A673 (cell line): ENCODE measurements at regions not wholly inside any gene's neighbourhood (a gene's known extent, or its start where the extent isn't known, plus 50 kb on each side); places are given as distances from the start of the nearest gene placed in this dataset.

Experiments
- BruUV-seq: library from RNA; stranded (reverse); fragments of 400-500 nt; replicated peaks from 2 replicates; lab custom pipeline; 2021; lab: Mats Ljungman, UMichigan
- CTCF ChIA-PET: fragments of 300-600 bp; sonication (Branson Sonifier 250); formaldehyde crosslinking; loops from one replicate; lab custom pipeline; 2022; ENCODE audit warnings: antibody characterized with exemption; lab: Charles Lee
- POLR2A ChIA-PET: fragments of 300-600 bp; sonication (Branson Sonifier 250); formaldehyde crosslinking; loops from one replicate; lab custom pipeline; 2022; ENCODE audit warnings: antibody characterized with exemption; ENCODE audit not compliant: low non-redundant PET; lab: Charles Lee
- DNase-seq: peaks from one replicate; pipeline ENCODE4 v3.0.0-alpha.2; 2015; ENCODE audit warnings: low spot score
- H3K27ac ChIP-seq: fragments of 200-600 bp; sonication (generic); 2 replicates; pipeline ENCODE4 v1.5.1; 2016; ENCODE audit warnings: mixed run types, low read depth, mild to moderate bottlenecking, mixed read lengths, antibody characterized with exemption, low read length; ENCODE audit not compliant: poor library complexity, severe bottlenecking
- H3K27me3 ChIP-seq: fragments of 200-600 bp; sonication (generic); replicated peaks from 2 replicates; pipeline ENCODE4 v1.6.1; 2017; ENCODE audit warnings: mixed run types, low read depth, mild to moderate bottlenecking, mixed read lengths, antibody characterized with exemption, low read length; ENCODE audit not compliant: insufficient read depth, poor library complexity
- H3K36me3 ChIP-seq: fragments of 200-600 bp; sonication (generic); 2 replicates; pipeline ENCODE4 v1.6.1; 2016; ENCODE audit warnings: mixed run types, mild to moderate bottlenecking, mixed read lengths, antibody characterized with exemption, low read length; ENCODE audit not compliant: insufficient read depth, poor library complexity, severe bottlenecking
- H3K4me1 ChIP-seq: fragments of 200-600 bp; sonication (generic); 2 replicates; pipeline ENCODE4 v1.6.1; 2017; ENCODE audit warnings: mixed run types, mild to moderate bottlenecking, mixed read lengths, antibody characterized with exemption, low read length; ENCODE audit not compliant: insufficient read depth, poor library complexity, severe bottlenecking
- H3K4me3 ChIP-seq: fragments of 200-600 bp; sonication (generic); 2 replicates; pipeline ENCODE4 v1.5.1; 2016; ENCODE audit warnings: low read depth, mixed run types, mild to moderate bottlenecking, mixed read lengths, low read length; ENCODE audit not compliant: poor library complexity, severe bottlenecking
- H3K9me3 ChIP-seq: fragments of 200-600 bp; sonication (generic); 2 replicates; pipeline ENCODE4 v1.6.1; 2016; ENCODE audit warnings: mixed run types, low read depth, mild to moderate bottlenecking, mixed read lengths, antibody characterized with exemption, low read length; ENCODE audit not compliant: poor library complexity, severe bottlenecking
- EZH2 ChIP-seq: fragments of 200-600 bp; sonication (generic); IDR thresholded peaks from 2 replicates; pipeline ENCODE4 v1.6.1; 2017; ENCODE audit warnings: borderline replicate concordance, low read depth, mild to moderate bottlenecking, mixed read lengths, antibody characterized with exemption, low read length; ENCODE audit not compliant: poor library complexity, severe bottlenecking
- intact Hi-C: fragments of 100-400 bp; cut with micrococcal nuclease; formaldehyde crosslinking; loops from one replicate; pipeline ENCODE4 v1.10.0; 2022; ENCODE audit not compliant: unreplicated experiment
- TF ChIP-seq, protein P1 (sequence below): fragments of 300-800, 200-600 bp; sonication (generic); conservative IDR thresholded peaks from 2 replicates; pipeline ENCODE4 v1.5.1; 2017; ENCODE audit warnings: low read depth, mild to moderate bottlenecking, antibody characterized with exemption, low read length, moderate library complexity, mixed read lengths

GRCh38 chr1:147825586-147825985, 65.2 kb upstream of the GJA5 start:
- ChIA-PET POLR2A (no interaction called here), CTCF (no interaction called here)
- intact Hi-C loops: no loop called here
- no peak overlapping the region for H3K4me3 ChIP-seq
- no peaks in the 10 kb centered on the region for H3K4me1 ChIP-seq
- H3K27me3 ChIP-seq: peaks cover 10% of the 10 kb centered on the region
- no peaks in the 10 kb centered on the region for H3K36me3 ChIP-seq
- no peak overlapping the region for H3K27ac ChIP-seq
- no peak for DNase-seq
- H3K9me3 ChIP-seq: no peaks in the 10 kb centered on the region
- BruUV-seq: no TSS peak
- TF ChIP-seq, protein P1, sequence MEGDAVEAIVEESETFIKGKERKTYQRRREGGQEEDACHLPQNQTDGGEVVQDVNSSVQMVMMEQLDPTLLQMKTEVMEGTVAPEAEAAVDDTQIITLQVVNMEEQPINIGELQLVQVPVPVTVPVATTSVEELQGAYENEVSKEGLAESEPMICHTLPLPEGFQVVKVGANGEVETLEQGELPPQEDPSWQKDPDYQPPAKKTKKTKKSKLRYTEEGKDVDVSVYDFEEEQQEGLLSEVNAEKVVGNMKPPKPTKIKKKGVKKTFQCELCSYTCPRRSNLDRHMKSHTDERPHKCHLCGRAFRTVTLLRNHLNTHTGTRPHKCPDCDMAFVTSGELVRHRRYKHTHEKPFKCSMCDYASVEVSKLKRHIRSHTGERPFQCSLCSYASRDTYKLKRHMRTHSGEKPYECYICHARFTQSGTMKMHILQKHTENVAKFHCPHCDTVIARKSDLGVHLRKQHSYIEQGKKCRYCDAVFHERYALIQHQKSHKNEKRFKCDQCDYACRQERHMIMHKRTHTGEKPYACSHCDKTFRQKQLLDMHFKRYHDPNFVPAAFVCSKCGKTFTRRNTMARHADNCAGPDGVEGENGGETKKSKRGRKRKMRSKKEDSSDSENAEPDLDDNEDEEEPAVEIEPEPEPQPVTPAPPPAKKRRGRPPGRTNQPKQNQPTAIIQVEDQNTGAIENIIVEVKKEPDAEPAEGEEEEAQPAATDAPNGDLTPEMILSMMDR: no peak
- no peak for TF ChIP-seq EZH2

DNA sequence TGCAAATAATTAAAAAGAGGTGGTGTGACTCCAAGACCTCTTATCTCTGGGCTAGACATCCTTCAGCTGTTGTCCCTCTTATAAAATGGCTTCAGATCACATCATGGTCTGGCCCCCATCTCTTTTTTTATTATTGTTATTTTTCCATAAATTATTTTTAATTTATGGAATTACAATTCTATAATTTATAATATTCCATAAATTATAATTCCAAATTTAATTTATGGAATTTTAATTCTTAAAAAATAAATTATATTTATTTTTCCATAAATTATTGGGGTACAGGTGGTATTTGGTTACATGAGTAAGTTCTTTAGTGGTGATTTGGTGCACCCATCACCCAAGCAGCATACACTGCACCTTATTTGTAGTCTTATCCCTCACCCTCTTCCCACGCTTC, 65.9 kb upstream of the GJA5 start:
- BruUV-seq: no TSS peak
- CTCF ChIA-PET: no interaction called here
- no peak for TF ChIP-seq EZH2
- TF ChIP-seq, protein P1: no peak
- POLR2A ChIA-PET: no interaction called here
- intact Hi-C loops: no loop called here
- H3K9me3 ChIP-seq: no peaks in the 10 kb centered on the region
- H3K36me3 ChIP-seq: no peaks in the 10 kb centered on the region
- peaks cover 10% of the 10 kb centered on the region for H3K27me3 ChIP-seq
- H3K27ac ChIP-seq: no peak overlapping the region
- no peak overlapping the region for H3K4me3 ChIP-seq
- no peak for DNase-seq
- H3K4me1 ChIP-seq: no peaks in the 10 kb centered on the region

- Histone ChIP-seq H3K9me3 (no peaks in the 10 kb centered on the region), H3K4me3 (no peak overlapping the region), H3K27ac (no peak overlapping the region), H3K27me3 (no peaks in the 10 kb centered on the region), H3K4me1 (no peaks in the 10 kb centered on the region), H3K36me3 (no peaks in the 10 kb centered on the region)
- CTCF ChIA-PET: no interaction called here
- intact Hi-C loops: no loop called here
- POLR2A ChIA-PET: no interaction called here
- no peak for TF ChIP-seq EZH2
- BruUV-seq: no TSS peak
- no peak for DNase-seq
These were observed 69.2 kb upstream of the GJA8 start for GRCh38 chr1:147833231-147833860.

DNA sequence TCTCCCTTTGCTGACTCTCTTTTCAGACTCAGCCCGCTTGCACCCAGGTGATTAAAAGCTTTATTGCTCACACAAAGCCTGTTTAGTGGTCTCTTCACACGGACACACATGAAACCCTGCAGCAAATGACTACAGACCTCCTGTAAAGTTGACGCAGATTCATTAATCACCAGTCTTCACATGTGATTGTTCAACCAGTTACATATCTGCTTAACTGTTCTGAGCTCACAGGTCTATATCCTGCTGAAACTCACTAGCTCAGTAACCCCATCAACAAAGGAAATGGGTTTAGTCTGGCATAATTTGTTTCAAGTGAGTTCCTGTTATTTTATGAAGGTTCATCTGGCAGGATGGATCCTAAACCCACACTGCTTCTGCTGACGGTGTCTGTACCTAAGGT, 68.4 kb upstream of the GJA8 start:
- H3K4me1 ChIP-seq: no peaks in the 10 kb centered on the region
- ChIA-PET POLR2A (interaction anchor here (0.7 kb wide), 1 partner anchor 11 kb away, joined by 3 read pairs; no protein-coding TSS in a partner anchor), CTCF (no interaction called here)
- no peak overlapping the region for H3K27ac ChIP-seq
- H3K9me3 ChIP-seq: no peaks in the 10 kb centered on the region
- TF ChIP-seq, protein P1: no peak
- TF ChIP-seq EZH2: no peak
- DNase-seq: no peak
- no peaks in the 10 kb centered on the region for H3K27me3 ChIP-seq
- intact Hi-C loops: no loop called here
- BruUV-seq: no TSS peak
- H3K36me3 ChIP-seq: no peaks in the 10 kb centered on the region
- no peak overlapping the region for H3K4me3 ChIP-seq
